ENCODE measurements at regions not wholly inside any gene's neighbourhood (a gene's known extent, or its start where the extent isn't known, plus 50 kb on each side); places are given as distances from the start of the nearest gene placed in this dataset.

GRCh38 chr2:12824778-12825379, 108.1 kb downstream of the TRIB2 start (continued):
- TF ChIP-seq, protein P1, sequence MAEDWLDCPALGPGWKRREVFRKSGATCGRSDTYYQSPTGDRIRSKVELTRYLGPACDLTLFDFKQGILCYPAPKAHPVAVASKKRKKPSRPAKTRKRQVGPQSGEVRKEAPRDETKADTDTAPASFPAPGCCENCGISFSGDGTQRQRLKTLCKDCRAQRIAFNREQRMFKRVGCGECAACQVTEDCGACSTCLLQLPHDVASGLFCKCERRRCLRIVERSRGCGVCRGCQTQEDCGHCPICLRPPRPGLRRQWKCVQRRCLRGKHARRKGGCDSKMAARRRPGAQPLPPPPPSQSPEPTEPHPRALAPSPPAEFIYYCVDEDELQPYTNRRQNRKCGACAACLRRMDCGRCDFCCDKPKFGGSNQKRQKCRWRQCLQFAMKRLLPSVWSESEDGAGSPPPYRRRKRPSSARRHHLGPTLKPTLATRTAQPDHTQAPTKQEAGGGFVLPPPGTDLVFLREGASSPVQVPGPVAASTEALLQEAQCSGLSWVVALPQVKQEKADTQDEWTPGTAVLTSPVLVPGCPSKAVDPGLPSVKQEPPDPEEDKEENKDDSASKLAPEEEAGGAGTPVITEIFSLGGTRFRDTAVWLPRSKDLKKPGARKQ (CRISPR knock-in tag; IDR thresholded peaks at IDR 0.05), result no peak
- TF ChIP-seq, protein P2, sequence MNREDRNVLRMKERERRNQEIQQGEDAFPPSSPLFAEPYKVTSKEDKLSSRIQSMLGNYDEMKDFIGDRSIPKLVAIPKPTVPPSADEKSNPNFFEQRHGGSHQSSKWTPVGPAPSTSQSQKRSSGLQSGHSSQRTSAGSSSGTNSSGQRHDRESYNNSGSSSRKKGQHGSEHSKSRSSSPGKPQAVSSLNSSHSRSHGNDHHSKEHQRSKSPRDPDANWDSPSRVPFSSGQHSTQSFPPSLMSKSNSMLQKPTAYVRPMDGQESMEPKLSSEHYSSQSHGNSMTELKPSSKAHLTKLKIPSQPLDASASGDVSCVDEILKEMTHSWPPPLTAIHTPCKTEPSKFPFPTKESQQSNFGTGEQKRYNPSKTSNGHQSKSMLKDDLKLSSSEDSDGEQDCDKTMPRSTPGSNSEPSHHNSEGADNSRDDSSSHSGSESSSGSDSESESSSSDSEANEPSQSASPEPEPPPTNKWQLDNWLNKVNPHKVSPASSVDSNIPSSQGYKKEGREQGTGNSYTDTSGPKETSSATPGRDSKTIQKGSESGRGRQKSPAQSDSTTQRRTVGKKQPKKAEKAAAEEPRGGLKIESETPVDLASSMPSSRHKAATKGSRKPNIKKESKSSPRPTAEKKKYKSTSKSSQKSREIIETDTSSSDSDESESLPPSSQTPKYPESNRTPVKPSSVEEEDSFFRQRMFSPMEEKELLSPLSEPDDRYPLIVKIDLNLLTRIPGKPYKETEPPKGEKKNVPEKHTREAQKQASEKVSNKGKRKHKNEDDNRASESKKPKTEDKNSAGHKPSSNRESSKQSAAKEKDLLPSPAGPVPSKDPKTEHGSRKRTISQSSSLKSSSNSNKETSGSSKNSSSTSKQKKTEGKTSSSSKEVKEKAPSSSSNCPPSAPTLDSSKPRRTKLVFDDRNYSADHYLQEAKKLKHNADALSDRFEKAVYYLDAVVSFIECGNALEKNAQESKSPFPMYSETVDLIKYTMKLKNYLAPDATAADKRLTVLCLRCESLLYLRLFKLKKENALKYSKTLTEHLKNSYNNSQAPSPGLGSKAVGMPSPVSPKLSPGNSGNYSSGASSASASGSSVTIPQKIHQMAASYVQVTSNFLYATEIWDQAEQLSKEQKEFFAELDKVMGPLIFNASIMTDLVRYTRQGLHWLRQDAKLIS (CRISPR knock-in tag; IDR thresholded peaks at IDR 0.05), result no peak
- TF ChIP-seq CCAR2 (IDR thresholded peaks at IDR 0.05; ENCODE audit: low read depth, low read length) (no peak), ZNF384 (IDR thresholded peaks at IDR 0.05; ENCODE audit: low read depth, low read length) (no peak), ESRRA (IDR thresholded peaks at IDR 0.05; ENCODE audit: borderline replicate concordance, low read depth) (no peak)
- TF ChIP-seq, protein P3, sequence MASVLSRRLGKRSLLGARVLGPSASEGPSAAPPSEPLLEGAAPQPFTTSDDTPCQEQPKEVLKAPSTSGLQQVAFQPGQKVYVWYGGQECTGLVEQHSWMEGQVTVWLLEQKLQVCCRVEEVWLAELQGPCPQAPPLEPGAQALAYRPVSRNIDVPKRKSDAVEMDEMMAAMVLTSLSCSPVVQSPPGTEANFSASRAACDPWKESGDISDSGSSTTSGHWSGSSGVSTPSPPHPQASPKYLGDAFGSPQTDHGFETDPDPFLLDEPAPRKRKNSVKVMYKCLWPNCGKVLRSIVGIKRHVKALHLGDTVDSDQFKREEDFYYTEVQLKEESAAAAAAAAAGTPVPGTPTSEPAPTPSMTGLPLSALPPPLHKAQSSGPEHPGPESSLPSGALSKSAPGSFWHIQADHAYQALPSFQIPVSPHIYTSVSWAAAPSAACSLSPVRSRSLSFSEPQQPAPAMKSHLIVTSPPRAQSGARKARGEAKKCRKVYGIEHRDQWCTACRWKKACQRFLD (CRISPR knock-in tag; IDR thresholded peaks at IDR 0.05), result no peak
- TF ChIP-seq, protein P4, sequence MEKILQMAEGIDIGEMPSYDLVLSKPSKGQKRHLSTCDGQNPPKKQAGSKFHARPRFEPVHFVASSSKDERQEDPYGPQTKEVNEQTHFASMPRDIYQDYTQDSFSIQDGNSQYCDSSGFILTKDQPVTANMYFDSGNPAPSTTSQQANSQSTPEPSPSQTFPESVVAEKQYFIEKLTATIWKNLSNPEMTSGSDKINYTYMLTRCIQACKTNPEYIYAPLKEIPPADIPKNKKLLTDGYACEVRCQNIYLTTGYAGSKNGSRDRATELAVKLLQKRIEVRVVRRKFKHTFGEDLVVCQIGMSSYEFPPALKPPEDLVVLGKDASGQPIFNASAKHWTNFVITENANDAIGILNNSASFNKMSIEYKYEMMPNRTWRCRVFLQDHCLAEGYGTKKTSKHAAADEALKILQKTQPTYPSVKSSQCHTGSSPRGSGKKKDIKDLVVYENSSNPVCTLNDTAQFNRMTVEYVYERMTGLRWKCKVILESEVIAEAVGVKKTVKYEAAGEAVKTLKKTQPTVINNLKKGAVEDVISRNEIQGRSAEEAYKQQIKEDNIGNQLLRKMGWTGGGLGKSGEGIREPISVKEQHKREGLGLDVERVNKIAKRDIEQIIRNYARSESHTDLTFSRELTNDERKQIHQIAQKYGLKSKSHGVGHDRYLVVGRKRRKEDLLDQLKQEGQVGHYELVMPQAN (IDR thresholded peaks at IDR 0.05; ENCODE audit: borderline replicate concordance), result no peak
